ENCODE measurements at regions not wholly inside any gene's neighbourhood (a gene's known extent, or its start where the extent isn't known, plus 50 kb on each side); places are given as distances from the start of the nearest gene placed in this dataset.

DNA sequence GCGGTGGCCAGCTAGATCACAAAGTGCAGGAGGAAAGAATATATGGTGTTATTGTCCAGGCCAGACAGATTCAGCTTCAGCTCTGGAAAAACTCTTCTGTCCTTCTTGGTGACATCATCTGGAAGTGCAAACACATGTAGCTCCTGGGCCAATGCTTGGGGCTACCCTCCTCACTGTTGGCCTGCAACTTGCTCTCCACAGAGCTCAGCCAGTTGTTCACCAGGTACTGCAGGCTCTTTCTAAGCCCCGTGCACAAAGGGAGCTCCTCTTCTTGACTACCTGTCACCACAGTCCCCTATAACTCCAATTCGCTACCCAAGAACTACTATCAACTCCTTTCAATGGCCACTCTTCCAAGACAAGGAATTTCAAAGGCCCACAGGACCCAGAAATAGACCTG is 1175.9 kb upstream of the CDH9 start:
- no peak for DNase-seq (ENCODE audit: low spot score)

DNA sequence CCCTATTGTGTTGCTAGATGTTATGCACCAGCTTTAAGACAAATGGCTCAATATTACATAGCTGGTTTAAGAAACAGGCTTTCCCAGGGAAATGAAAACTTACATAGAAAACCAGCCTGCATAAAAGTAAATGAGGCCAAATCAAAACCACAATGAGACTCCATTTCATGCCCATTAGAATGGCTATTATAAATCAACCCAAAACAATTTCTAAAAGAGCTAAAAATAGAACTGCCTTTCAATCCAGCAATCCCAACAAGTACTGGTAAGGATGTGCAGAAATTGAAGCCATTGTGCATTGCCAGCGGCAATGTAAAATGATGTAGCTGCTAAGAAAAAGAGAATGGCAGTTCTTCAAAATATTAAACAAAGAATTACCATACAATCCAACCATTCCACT is 1170.0 kb upstream of the CDH9 start:
- no peak for DNase-seq (ENCODE audit: low spot score)

DNA sequence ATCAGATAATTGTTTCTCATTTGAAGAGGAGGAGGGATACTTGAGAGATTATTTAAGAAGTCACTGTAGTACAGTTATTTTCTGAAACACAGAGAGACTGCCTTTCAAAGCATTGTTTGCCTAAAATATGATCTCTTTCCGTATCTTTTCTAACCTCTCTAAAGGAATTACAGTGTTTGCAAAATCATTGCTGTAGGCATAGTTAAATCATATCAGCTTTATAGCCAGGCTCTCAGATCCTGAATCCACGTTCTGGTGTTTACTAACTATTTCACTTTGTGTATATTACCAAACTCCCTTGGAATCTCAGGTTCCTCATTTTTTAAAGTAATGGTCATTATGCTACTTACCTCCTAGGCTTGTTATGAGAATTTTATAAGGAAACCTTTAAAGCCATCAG is 1151.6 kb upstream of the CDH9 start:
- no peak for DNase-seq (ENCODE audit: low spot score)

DNA sequence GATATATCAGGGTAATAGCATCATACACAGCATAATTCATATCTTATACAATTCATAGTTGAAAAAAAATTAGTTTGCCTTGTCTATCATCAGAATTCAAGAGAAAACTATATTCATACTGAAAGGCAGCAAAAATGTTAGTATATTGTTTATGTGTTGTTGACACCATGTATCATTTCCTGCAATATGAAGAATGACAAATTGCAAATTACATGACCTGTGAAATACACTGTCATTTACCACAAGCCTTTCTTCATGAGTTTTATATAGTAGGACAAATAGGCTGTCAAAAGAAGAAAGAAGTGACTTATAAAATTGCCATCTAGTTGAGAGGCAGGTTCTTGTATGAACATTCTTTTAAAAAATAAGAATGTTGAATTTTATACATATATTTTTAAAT is 1136.3 kb upstream of the CDH9 start:
- no peak for DNase-seq (ENCODE audit: low spot score)

DNA sequence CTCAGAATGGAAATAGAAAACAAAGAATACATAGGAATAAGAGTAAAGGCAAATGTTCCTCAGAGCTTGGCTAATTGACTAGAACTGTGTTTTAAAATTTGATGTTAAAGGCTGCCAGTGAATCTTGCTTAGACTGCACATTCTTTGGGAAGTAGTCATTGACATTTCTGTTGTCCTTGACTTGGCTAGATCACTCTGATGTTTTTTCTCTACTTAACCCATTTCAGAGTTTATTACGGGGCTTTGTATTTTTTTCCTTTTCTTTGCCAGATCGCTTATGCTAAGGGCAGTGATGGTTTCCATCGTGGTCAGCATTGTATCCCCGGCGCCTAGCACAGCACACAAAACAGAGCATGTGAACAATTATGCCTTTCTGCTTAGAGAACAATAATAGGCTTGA is 1126.7 kb upstream of the CDH9 start:
- peak; percentile 30 for DNase-seq (ENCODE audit: low spot score)

DNA sequence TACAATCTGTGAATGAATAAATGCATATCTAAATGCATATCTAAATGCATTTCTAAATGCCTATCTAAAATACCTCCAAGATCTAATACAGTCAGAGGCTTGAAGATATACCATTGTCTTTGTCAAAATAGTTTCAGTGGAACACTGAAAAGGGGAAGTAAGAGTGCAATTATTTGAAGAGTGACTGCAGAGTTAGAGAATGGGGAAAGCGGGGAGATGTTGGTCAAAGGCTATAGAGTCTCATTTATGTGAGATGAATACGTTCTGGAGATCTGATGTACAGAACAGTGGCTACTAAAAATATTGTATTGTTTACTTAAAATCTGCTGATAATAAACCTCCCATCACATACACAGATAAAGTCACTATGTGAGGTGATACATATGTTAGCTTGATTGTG is 1126.2 kb upstream of the CDH9 start:
- no peak for DNase-seq (ENCODE audit: low spot score)

DNA sequence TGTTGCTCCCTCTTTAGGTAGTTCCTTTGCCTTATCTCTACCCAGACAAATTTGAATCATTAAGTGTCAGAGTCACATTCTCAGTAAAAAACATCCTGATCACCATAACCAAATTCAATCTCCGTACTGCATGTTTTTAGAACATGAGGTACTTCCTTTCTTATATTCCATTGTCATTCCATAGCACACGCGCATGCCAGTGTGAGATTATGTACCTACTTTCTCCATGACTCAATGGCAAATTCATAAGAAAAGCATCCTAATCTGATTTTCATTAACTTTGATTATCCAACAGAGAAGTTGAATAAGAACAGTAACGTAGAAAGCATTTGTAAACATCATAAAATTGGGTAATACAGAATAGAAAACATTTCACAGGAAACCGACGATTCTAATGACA is 1118.6 kb upstream of the CDH9 start:
- no peak for DNase-seq (ENCODE audit: low spot score)

DNA sequence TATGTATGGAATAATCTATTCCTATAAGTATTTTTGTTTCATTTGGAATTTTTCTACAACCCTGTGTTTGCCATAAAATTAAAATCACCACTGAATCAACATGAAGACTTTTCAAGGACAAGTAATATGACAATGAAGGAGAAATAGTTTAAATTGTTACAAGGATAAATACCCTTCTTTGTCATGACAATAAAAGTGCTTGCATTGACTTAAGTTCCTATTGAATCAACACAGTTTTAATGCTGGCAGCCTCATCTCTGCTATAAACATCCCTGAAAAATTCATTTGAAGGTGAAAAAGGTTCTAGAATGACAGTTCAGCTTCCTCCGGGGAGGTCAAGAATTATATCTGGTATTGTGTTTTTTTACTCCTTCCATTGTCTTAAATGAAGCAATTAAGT is 1105.1 kb upstream of the CDH9 start:
- no peak for DNase-seq (ENCODE audit: low spot score)

DNA sequence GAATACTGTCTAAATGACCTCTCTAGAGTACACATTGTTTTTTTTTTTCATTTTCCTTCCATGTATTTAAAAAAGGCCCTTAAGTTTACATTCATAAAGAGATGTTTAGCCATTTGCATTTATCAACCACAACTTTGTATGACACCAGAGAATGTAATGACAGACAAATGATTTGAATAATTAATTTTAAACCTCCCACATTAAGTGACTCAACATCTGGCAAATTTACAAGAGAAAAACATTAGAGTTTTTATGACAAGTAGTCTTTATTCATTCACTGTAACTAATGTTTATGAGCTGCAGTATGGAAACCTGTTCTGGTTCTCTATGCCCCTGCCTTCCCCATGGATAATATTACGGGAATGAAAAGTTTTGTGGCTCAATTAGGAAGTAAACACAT is 1093.8 kb upstream of the CDH9 start:
- no peak for DNase-seq (ENCODE audit: low spot score)

DNA sequence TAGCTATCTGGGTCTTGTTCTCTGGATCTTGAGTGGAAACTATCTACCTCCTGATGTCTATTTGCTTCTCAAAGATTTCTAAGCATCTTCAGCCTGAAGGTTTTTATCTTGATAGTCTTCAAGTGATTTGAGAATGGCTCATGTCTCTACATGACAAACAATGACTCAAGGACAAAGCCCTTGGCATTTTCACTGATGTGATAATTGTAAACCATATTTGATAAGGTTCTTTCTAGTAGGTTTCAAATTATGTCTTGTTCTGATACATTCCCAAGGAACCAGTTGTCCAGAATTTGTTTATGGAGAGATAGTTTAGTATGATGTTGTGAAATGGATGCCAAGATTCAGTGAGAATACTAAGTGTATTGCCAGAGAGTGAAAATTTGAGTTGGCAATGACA is 1079.3 kb upstream of the CDH9 start:
- no peak for DNase-seq (ENCODE audit: low spot score)

DNA sequence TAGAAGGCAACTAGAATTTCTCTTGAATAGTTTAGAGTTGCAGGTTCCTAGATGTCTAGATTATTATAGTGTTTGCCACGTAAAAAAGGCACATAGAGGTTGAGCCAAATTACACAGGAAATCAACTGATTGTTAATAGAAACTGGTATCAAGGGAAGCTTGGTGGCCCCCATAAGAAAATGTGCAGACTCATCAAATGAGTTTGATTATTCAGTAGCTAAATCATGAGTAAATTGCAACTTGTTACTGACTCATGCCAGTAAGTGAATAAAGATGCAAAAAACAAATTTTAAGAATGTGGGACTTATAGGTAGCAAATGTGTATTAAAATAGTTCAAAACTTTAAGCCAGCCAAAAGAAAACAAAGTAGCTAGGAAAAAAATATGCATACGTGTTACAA is 1078.9 kb upstream of the CDH9 start:
- no peak for DNase-seq (ENCODE audit: low spot score)

DNA sequence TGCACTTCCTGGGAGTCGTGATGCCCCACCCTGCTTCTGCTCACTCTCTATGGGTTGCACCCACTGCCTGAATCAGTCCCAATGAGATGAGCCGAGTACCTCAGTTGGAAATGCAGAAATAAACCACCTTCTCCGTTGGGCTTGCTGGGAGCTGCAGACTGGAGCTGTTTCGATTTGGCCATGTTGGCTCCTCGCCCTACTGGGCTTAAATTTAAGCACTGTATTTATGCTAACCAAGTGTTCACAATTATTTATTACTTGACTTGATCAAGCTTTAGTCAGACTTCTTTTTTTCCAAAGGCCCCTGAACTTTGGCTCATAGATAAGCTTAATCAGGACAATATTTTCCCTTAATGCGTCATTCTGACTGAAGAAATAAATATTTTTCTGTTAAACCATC is 1072.4 kb upstream of the CDH9 start:
- DNase-seq (ENCODE audit: low spot score): no peak

DNA sequence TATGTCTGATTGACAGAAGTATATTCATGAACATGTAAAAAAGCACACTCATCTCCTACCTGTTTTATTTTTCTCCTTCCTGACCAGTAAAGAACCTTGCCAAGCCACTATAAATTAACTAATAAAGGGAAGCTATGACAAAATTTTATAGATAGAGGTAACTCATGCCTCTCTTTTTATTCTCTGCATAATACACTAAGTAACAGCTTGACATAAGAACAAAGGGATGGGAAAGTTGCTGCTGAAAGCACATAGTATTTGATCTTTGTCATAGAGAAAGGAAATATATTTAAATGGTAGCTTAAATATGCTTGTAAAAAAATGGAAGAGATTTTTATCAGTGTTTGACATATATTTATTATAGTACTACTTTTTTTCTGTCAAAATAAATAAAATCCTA is 1065.7 kb upstream of the CDH9 start:
- no peak for DNase-seq (ENCODE audit: low spot score)

DNA sequence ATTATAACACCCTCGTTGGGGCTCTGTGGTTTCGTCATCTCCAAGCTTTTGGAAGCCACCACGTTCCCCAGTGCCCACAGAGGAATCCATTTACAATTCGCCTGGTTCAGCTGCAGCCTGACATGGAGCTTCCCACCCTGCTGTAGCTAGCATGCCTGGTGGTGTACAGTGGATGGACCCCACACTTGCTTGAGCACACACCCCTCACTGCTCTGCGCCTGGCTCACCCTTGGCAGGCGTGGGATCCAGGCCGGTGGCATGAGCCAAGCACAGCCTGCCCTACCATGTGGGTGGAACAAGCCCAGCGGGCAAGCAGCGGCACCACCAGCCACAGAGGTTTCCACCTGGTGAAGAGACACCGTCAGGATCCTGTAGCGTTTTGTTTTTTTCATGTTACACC is 1045.7 kb upstream of the CDH9 start:
- no peak for DNase-seq (ENCODE audit: low spot score)

DNA sequence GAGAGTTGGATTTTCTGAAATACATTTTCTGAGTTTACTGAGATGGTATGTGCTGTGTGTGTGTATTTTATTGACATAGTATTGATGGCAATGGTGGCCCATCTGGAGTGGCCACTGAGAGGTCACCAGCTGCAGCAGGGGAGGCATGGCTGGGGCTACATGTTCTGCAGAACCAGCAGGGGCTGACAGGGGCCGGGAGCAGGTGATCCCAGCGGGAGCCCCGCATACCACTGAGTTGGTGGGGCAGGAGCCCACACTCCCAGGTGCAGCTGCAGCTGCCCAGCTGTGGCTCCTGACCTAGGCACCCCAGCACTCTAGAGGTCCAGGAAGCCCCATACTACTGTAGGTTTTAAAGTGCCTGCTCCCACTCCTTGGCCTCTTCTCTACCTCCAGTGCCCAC is 1044.2 kb upstream of the CDH9 start:
- DNase-seq (ENCODE audit: low spot score): no peak

DNA sequence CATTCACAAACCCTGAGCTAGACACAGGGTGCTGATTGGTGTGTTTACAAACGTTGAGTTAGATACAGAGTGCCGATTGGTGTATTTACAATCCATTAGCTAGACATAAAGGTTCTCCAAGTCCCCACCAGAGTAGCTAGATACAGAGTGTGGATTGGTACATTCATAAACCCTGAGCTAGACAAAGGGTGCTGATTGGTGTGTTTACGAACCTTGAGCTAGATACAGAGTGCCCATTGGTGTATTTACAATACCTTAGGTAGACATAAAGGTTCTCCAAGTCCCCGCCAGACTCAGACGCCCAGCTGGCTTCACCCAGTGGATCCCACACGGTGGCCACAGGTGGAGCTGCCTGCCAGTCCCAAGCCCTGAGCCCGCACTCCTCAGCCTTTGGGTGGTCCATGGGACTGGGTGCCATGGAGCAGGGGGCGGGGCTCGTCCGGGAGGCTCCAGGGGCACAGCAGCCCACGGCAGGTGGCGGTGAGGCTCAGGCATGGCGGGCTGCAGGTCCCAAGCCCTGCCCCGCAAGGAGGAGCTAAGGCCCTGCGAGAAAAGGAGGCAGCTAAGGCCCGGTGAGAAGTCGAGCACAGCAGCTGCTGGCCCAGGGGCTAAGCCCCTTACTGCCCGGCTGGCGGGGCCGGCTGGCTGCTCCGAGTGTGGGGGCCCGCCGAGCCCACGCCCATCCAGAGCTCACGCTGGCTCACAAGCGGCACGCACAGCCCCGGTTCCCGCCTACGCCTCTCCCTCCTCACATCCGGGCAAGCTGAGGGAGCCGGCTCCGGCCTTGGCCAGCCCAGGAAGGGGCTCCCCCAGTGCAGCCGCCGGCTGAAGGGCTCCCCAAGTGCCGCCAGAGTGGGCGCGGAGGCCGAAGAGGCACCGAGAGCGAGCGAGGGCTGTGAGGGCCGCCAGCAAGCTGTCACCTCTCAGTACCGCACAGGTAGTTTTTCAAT is 1039.2 kb upstream of the CDH9 start:
- no peak for DNase-seq (ENCODE audit: low spot score)

DNA sequence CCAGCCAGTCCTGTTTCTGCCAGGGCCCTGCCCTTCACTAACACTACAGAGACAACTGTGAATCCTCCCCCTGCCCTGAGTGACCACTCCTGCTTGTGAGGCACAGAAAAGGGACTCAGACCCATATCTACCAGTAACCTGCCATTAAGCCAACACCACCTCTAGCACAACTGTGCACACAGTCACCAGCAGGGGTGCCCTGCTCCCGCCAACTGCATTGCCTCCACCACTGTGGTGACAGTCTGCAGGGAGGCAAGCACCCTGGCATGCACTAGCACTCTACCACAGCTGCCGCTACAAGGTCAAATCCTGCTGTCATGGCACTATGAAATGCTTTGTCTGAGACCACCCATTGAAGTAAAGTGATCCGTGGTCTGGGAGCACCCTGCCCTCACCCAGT is 1028.5 kb upstream of the CDH9 start:
- no peak for DNase-seq (ENCODE audit: low spot score)

DNA sequence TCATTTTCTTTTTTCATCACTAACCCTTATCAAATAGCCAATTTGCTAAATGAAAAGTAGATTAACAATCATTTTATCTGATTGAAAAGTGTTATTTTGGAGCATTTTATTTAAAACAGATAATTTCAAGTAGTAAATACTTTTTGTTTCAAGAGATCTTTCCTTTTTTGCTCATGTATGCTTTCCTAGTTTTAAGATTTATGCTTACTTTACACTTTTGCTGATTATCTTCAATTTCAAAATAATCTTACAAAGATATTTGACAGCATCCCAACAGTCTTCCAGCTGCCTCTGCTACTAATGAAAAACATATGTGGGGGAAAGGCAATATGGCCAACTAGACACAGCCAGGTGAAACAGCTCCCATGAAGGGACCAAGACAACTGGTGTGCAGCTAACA is 1027.3 kb upstream of the CDH9 start:
- DNase-seq (ENCODE audit: low spot score): no peak

DNA sequence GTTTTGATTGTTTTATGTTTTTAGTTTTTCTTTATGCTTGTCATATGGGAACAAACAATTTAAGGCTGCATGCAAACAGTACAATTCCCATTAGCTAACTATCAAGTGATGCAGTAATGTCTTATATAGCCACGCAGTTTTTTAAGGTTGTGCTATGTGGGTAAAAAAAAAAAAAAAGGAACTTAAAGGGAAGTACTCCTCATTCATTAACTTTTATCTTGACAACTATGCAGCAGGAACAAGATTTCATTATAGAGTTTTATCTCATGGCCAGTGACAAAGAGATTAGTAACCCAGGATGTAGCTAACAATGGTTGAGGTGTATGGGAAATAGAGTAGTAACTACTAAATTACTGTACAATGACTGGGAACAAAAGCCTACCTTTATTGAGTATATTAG is 1008.2 kb upstream of the CDH9 start:
- peak; percentile 35 for DNase-seq (ENCODE audit: low spot score)

DNA sequence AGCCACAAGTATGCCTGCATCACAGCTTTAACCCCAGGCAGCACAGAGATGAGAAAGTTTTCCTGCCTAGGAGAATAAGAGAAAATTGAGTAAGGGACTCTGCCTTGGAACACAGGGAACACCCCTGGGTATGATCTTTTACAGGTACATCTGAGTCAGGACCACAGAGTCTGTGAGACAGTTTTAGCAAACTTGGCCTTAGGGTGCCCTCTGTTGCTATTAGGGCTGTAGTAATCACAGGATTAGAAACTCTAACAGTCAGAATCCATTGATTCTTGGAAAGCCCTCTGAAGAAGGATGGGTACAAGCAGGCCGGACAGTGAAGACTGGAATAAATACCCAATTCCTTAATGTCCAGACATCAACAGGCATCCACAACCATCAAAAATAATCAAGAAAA is 989.5 kb upstream of the CDH9 start:
- DNase-seq (ENCODE audit: low spot score): no peak

DNA sequence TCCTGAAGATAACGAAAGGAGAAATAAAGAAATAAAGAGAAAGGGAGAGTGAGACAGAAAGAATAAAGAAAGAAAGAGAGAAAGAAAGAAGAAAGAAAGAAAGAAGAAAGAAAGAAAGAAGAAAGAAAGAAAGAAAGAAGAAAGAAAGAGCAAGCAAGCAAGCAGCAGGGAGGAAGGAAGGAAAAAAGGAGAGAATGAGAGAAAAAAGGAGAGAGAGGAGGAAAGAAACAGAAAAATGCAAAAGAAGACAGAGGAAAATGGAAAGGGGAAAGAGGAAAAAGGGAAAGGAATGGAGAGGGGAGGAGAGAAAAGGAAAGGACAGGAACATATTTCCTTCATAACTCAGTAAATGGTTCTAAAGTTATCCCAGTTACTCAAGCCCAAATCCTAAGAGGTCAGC is 978.8 kb upstream of the CDH9 start:
- DNase-seq (ENCODE audit: low spot score): no peak

DNA sequence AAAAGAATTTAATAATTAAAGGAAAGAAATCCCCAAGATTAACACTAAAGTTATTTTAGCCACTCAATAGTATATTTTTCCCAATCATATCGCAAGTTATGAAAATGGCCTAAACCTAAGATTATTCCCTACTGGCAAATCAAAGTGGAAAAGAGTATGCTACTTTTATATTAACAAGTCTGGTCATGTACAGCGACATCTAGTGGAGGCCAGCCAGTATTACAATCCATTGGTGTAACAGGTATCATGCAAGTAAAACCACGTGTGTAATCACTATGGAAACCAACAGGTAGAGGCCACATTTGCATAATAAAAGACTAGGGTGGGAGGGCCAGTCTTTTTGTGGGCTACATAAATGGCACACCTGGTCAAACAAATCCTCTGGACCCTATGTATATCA is 976.4 kb upstream of the CDH9 start:
- DNase-seq (ENCODE audit: low spot score): peak; percentile 44

DNA sequence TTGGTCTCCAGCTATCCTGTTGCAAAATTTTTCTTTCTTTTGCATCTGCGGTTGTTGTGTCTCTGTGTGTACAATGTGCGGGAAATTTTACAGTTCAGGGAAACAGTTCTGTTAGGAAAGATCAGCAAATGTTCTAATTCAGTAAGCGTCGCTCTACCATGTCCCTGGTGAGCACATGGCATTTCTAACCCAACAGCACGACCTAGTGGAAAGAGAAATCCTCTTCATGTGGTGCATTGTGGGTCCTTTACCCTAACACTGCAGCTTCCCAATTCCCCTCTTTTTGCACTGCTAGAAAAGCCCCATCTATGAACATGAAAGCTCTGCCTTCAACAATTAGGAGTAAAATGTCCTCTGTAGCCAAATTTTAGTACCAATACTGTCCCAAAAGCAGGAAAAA is 974.2 kb upstream of the CDH9 start:
- DNase-seq (ENCODE audit: low spot score): peak; percentile 73

DNA sequence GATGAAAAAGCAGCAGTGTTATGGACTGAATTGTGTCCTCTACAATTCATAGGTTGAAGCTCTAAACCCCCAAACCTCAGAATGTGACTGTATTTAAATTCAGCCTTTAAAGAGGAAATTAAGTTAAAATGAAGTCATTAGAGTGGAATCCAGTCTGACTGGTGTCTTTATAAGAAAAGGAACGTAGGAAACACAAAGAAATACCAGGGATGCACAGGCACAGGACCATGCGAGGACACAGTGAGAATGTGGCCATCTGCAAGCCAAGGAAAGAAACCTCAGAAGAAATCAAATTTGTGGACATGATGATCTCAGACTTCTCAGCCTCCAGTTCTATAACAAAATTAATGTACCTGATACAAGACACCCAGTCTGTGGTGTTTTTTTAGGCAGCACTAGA is 971.2 kb upstream of the CDH9 start:
- no peak for DNase-seq (ENCODE audit: low spot score)

All from A172 (cell line).